ENCODE measurements at regions not wholly inside any gene's neighbourhood (a gene's known extent, or its start where the extent isn't known, plus 50 kb on each side); places are given as distances from the start of the nearest gene placed in this dataset.
"Not testable (repeated sequence)": the region's sequence is repeated elsewhere in the genome, so short reads cannot be mapped to it uniquely, and the experiment has no call there.

DNA sequence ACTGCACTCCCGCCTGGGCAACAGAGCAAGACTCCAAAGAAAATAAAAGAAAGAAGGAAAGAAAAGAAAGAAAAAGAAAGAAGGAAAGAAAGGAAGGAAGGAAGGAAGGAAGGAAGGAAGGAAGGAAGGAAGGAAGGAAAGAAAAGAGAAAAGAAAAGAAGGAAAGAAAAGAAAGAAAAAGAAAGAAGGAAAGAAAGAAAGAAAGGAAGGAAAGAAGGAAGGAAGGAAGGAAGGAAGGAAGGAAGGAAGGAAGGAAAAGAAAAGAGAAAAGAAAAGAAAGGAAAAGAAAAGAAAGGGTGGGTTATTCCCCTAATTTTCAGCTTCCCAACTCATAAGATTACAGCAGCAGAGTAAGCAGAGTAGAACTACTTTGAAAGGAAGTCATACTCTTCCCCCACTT is 64.4 kb downstream of the TMEM200C start:
- not testable (repeated sequence) for DNase-seq (ENCODE audit: low read depth)

DNA sequence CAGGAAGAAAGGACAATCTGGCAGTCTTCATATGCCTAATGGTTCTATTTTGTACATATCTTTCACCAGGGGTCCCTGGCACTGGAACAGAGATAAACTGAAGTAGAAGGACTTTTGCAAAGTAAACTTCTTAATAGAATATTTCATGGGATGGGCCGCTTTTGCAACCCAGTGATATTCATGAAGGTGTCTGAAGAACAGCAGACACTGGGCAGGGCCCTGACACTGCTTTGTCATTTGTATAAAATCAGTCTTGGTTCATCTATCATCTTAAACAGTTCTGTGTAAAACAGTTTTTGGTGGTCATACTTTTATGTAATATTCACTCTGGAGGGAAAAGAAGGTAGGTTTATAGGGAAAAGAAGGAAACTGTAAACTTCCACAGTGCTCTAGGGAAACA is 66.4 kb downstream of the TMEM200C start:
- no peak for DNase-seq (ENCODE audit: low read depth)

DNA sequence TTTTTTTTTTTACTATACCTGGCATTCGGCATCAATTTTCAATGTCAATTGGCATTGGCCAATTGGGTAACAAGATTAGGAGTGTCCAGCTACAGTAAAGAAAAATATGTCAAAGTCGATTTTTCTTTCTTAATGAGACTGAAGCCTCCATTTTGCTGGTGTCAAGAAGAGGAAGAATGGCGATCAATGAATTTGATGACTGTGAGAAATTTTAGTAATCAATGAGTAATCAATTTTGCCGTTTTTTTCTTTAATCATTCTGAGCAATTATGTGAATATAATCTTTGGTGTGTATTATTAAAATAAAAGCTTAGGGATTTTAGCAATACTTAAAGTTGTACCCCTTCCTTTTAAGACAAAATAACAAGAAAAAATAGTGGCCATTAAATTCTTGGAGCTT is 69.7 kb downstream of the TMEM200C start:
- no peak for DNase-seq (ENCODE audit: low read depth)

DNA sequence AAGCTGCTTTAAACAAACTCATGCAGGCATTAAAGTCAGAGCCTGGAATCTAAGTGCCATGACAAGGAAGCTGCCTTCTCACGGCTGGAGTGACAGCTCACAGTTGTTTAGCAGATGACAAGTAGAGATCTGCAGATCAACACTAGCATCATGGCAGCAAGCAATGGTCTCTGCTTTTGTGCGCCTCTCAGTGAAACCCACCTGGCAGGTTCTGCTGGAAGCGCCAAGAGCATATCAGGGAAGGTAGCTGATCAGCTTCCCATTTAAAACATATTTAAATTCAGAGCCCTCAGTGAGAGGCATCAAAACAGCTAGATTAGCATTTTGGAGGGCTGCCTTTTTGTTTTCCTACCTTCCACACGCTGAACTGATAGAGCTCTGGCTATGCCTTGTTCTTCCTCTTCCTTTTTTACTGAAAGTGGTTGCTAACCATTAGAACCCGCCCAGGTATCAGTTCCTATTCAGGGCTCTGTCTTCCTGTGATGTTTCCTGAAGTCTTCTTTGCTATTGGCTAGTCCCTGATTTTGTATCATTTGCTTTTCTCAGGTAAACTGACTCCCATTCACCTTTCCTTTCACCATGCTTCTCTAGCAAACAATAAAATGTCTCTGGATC is 70.8 kb downstream of the TMEM200C start:
- DNase-seq (ENCODE audit: low read depth), result no peak

DNA sequence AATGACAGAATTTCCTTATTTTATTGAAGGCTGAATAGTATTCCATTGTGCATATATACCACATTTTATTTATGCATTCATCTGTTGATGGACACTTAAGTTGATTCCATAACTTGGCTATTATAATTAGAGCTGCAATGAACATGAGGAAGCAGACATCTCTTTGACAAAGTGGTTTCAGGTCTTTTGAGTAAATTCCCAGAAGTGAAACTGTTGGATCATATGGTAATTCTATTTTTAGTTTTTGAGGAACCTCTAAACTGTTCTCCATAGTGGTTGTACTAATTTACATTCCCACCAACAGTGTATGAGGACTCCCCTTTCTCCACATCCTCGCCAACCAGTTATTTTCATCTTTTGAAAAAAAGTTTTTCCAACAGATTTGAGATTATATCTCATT is 77.5 kb downstream of the TMEM200C start:
- no peak for DNase-seq (ENCODE audit: low read depth)

- DNase-seq (ENCODE audit: low read depth), result no peak
Observed at GRCh38 chr18:5806860-5807259, 88.5 kb downstream of the TMEM200C start.

DNA sequence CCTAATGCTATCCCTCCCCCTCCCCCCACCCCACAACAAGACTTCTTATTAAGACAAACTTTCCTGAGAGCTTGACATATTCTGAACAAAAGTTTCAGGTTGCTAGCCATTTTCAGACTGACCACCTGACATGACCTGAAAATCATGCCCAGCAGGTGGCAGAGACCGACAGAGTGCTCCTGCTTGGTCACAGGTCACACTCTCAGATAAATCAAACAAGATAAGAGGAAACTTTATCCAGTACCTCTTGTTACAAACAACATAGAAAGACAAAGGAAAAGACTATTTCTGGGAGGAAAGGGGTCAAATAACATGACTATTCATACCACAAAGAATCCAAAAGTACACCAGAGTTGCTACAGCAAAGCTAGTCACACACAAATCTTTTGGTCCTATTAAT is 107.4 kb downstream of the TMEM200C start:
- DNase-seq (ENCODE audit: low read depth), result no peak

GRCh38 chr18:5779922-5780321 is 115.4 kb downstream of the TMEM200C start:
- no peak for DNase-seq (ENCODE audit: low read depth)

- DNase-seq (ENCODE audit: low read depth), result peak; percentile 7
Observed at GRCh38 chr18:5772306-5773105, 122.8 kb downstream of the TMEM200C start.

GRCh38 chr18:5771343-5771742 is 124.0 kb downstream of the TMEM200C start:
- no peak for DNase-seq (ENCODE audit: low read depth)

DNA sequence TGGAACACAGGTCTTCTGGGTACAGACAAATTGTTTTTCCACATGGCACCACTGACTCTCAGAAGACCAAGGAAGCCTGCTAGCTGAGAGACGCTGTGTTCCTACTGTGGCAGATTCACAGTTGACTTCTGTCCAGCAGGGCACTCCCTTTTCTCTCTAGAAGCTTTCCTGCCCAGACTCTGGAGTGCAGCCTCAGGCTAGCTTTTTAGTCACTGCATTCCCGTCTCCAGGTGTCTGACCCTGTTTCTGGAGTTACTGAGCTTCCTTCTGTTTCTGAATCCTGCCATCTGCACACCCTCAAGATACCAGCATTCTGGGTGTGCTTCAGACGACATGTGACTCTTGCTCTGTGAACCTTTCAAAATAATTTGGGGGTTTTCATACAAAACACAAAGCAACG is 125.1 kb downstream of the TMEM200C start:
- DNase-seq (ENCODE audit: low read depth), result no peak

GRCh38 chr18:5768454-5768853 is 126.9 kb downstream of the TMEM200C start:
- no peak for DNase-seq (ENCODE audit: low read depth)

DNA sequence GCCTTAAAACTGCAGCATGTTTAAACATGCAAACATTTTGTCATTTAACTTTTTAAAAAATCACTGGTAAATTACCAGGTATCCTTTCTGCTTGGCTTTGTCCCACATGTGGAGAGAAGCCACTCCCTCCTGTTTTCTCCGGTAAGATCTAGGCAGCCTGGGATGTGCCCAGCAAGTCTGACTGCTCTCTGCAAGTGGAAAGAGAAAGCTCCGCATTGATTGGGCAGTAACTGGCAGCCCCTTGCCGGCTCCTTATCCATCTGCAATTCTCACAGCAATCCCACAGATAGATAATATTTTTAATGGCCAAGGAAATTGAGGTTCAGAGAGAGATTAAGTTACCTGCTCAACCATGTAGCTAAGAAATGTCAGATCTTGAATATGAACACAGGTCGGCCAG is 136.1 kb downstream of the TMEM200C start:
- no peak for DNase-seq (ENCODE audit: low read depth)

DNA sequence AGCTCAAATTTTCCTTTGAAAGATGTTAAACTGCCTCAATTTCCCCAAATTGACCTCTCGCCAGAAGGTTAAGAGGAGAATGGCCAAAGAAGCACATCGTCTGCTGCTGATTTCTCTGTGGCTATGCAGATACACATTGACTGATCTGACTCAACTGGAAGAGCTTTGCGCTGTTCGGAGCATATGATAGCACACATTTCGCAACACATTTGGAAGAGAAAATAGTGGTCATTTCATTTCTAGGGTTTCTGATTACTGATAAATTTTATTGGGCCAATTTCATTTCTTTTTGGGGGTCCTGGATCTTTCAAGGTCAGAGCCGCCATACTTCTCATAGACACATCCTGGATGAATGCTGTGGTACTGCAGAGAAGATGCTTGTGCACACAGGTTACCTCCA is 138.5 kb downstream of the TMEM200C start:
- no peak for DNase-seq (ENCODE audit: low read depth)

GRCh38 chr18:5747678-5748077 is 147.6 kb downstream of the TMEM200C start:
- no peak for DNase-seq (ENCODE audit: low read depth)

GRCh38 chr18:5746844-5747243 is 148.5 kb downstream of the TMEM200C start:
- no peak for DNase-seq (ENCODE audit: low read depth)

DNA sequence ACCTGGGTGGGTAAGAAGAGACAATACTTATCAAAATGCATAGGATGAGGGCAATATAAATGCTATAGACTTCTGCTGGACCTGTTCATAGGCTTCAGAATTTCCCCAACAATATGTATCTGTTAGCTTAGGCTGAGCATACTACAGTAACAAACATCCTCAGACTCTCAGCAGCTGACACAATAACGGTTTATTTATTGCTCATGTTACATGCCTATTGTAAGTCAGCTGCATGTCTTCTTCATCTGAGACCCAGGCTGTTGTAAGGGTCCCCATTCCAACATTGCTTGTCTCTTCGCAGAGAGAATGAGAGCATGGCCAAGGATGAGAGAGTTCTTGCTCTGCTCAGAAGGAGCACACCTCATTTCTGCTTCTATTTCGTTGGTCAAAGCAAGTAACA is 150.7 kb downstream of the TMEM200C start:
- no peak for DNase-seq (ENCODE audit: low read depth)

- no peak for DNase-seq (ENCODE audit: low read depth)
Observed at GRCh38 chr18:5738526-5738925, 156.8 kb downstream of the TMEM200C start.

GRCh38 chr18:5732318-5732717 is 163.0 kb downstream of the TMEM200C start:
- DNase-seq (ENCODE audit: low read depth), result no peak

GRCh38 chr18:5729983-5730699 is 165.2 kb downstream of the TMEM200C start:
- no peak for DNase-seq (ENCODE audit: low read depth)

GRCh38 chr18:5728531-5728930 is 166.8 kb downstream of the TMEM200C start:
- DNase-seq (ENCODE audit: low read depth), result no peak

DNA sequence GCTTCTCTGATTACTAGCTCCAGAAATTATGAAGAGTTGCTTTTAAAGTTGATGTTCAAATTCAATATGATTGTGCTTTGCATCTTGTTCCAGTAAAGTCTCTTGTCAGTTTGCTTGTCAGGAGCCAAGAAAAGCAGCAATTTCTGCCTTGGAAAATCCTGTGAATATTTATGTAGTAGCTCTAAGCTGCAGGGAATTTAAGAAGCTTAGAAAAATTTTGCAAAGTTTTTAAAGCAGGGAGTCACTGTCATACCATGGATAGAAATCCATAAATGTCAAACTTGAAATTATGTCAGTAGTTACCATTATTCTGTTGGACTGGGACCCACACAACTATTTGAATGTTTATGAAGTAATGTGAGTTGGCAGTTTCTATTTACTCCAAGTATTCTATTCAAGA is 169.3 kb downstream of the TMEM200C start:
- no peak for DNase-seq (ENCODE audit: low read depth)

GRCh38 chr18:5721924-5722323 is 173.4 kb downstream of the TMEM200C start:
- no peak for DNase-seq (ENCODE audit: low read depth)
